Cardiac fibroblast (primary cell): ENCODE measurements at regions not wholly inside any gene's neighbourhood (a gene's known extent, or its start where the extent isn't known, plus 50 kb on each side); places are given as distances from the start of the nearest gene placed in this dataset.
A peak's percentile ranks its signal among the peaks of the same experiment; 100 is the strongest.

Source experiments
- DNase-seq, 2 donors: peaks; one replicate each; pipeline versions ENCODE4 v3.0.0 to v3.0.0-alpha.2; 2010; ENCODE audit warnings: low read depth in 2 of 2
- H3K4me3 ChIP-seq, 2 donors: replicated peaks in 1 of 2; 1 replicate in 1 of 2; 2 replicates in 1 of 2; pipeline ENCODE4 v1.5.1; 2011; ENCODE audit warnings: low read depth in 2 of 2, low read length in 2 of 2, mild to moderate bottlenecking in 2 of 2, moderate library complexity in 1 of 2
- TF ChIP-seq, protein P1 (sequence below): IDR thresholded peaks from one replicate; pipeline ENCODE4 v1.5.1; 2011; ENCODE audit warnings: low read depth, mild to moderate bottlenecking, low read length, inconsistent platforms

DNA sequence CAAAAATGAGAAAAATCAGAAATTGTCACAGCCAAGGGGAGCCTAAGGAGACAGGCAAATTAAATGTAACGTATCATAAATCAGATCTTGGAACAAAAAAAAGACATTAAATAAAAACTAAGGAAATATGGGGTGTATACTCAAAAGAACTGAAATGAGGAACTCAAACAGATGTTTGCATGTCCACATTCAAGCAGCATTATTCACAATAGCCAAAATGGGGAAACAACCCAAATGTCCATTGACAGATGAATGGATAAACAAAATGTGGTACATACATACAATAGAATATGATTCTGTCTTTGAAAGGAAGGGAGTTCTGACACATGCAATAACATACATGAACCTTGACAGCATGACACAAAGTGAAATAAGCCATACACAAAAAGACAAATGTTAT is 155.8 kb upstream of the KLF7 start:
- TF ChIP-seq, protein P1, sequence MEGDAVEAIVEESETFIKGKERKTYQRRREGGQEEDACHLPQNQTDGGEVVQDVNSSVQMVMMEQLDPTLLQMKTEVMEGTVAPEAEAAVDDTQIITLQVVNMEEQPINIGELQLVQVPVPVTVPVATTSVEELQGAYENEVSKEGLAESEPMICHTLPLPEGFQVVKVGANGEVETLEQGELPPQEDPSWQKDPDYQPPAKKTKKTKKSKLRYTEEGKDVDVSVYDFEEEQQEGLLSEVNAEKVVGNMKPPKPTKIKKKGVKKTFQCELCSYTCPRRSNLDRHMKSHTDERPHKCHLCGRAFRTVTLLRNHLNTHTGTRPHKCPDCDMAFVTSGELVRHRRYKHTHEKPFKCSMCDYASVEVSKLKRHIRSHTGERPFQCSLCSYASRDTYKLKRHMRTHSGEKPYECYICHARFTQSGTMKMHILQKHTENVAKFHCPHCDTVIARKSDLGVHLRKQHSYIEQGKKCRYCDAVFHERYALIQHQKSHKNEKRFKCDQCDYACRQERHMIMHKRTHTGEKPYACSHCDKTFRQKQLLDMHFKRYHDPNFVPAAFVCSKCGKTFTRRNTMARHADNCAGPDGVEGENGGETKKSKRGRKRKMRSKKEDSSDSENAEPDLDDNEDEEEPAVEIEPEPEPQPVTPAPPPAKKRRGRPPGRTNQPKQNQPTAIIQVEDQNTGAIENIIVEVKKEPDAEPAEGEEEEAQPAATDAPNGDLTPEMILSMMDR = no peak
- H3K4me3 ChIP-seq = no peak overlapping the region
- no peak for DNase-seq

DNA sequence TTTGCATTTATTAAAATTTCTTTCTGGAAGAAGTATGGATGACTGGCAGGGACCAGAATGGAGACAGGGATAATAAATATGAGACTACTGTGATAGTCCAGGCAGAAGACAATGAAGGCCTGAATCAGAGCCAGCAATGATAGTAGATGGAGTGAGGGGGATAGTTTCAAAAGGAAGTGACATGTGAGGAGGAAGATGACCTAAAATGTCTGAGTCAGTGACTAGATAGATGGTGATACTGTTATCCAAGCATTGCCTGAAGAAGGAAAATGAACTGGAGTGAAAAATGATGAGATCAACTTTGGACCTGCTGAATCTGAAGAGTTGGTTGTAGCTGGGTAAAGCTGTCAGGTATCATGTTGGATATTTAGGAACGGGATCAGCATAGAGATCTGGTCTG is 158.3 kb upstream of the KLF7 start:
- TF ChIP-seq, protein P1 = no peak
- no peak for DNase-seq
- no peak overlapping the region for H3K4me3 ChIP-seq

DNA sequence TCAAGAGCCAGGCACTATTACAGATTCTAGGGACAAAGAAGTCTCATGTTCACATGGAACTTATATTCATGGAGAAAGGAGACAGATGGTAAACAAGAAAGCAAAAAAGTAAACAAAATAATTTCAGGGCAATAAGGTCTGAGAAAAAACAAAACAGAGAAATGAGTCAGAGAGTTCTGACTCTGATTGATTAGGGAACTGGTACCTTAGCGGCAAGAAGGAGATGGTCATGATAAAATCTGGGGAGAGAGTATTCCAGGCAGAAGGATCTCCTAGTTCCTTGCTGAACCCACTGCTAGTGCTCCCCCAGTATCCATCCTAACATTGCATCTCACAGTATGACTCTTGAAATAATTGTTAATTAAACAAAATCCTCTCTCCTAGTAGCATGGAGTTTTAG is 161.8 kb upstream of the KLF7 start:
- TF ChIP-seq, protein P1 = no peak
- H3K4me3 ChIP-seq = no peak overlapping the region
- DNase-seq = no peak

DNA sequence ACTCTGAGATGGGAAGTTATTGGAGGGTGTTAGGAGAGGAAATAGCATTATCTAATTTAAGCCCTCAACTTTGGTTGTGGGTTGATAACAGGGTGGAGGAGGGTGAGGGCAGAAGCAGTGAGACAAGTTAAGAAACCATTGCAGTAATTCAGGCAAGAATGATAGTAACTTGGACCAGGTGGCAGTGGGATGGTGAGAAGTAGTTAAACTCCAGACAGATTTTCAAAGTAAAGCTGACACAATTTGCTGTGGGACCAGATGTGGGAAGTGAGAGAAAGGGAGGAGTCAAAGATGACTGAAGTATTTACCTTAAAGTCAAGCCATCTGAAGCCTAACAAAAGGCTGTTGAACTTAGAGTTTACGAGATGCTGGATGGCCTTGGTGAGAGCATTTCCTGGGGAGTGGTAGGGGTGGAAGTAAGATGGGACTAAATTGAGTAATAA is 163.2 kb upstream of the KLF7 start:
- no peak for DNase-seq
- no peak overlapping the region for H3K4me3 ChIP-seq
- TF ChIP-seq, protein P1 = no peak

DNA sequence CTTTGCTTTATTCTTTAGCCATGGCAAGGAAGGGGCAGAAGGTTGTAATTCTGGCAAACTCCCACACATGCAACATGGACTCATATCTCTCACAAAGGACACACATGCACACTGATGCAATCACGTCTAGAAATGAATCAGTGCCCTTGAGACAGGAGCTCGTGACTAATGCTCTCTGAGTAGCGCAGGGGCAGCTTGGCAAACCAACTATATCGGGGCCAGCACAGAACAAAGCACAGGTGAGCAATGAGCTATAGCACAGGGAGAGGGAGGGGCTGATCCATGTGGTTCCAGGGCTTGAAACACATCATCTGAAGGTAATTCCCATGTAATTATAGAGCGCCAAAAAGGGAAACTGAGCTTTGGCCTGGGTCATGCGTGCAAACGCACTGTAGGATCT is 165.2 kb upstream of the KLF7 start:
- TF ChIP-seq, protein P1 = no peak
- H3K4me3 ChIP-seq = no peak overlapping the region
- peak; percentile 93 to 99 for DNase-seq

DNA sequence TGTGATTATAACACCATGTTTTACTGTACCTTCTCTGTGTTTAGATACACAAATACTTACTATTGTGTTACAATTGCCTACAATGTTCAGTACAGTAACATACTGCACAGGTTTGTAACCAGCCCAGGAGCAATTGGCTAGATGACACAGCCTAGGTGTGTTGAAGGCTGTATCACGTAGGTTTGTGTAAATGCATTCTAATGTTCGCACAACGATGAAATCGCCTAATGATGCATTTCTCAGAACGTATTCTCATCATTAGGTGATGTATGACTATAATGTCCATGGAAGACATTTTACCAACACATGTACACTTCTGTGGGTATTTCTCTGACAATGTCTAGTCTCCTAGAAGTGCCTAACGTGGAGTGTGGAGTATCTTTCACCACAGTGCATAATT is 165.9 kb upstream of the KLF7 start:
- no peak overlapping the region for H3K4me3 ChIP-seq
- no peak for DNase-seq
- TF ChIP-seq, protein P1 = no peak

DNA sequence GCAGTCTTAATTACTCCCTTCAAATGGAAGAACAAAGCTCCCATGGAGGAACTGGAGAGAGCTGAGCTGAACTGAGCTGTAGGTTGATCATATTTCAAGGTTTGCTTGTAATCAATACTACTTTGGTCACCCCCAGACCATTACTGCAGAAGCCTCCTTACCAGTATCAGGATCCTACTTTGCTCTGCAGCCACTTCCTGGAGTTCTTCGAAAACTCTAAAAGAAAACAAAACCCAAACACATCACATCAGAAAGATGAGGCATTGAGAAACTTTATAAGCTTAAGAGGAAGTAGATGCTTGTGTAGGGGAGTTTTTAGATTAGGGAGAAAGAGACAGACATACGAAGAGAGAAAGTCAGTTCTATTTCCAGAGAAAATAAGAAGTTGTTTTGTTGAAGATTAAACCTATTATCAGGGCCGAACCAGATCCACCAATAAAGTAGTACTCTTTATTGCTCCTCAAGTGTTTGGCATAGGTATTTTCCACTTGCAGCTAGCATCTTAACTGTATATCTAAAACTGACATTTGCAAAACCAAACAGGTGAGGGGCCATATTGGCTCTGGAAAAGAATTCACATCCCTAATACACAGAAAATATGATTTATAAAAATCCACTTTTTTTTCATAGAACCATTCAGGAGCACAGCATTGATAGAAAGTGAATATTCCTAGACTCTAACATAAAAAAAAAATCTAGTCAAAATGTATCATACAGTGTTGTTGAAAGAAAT is 166.9 kb upstream of the KLF7 start:
- DNase-seq = peak; percentile 51 to 59
- TF ChIP-seq, protein P1 = no peak
- no peak overlapping the region for H3K4me3 ChIP-seq
